H9 (cell line): ENCODE measurements at regions not wholly inside any gene's neighbourhood (a gene's known extent, or its start where the extent isn't known, plus 50 kb on each side); places are given as distances from the start of the nearest gene placed in this dataset.

Experiments
- DNase-seq: peaks from one replicate; pipeline ENCODE4 v3.0.0-alpha.2; 2017
- H2AFZ ChIP-seq: one replicate; pipeline ENCODE4 v1.6.1; 2013; ENCODE audit warnings: mild to moderate bottlenecking, low read length, control low read depth, moderate library complexity
- H2AK5ac ChIP-seq: 2 replicates; pipeline ENCODE4 v1.6.1; 2013; ENCODE audit warnings: low read length, control low read depth, mixed read lengths; ENCODE audit not compliant: insufficient read length
- H2BK120ac ChIP-seq: one replicate; pipeline ENCODE4 v1.6.1; 2013; ENCODE audit warnings: low read depth, mild to moderate bottlenecking, low read length, control low read depth, inconsistent platforms; ENCODE audit not compliant: poor library complexity, severe bottlenecking
- H2BK12ac ChIP-seq: 2 replicates; pipeline ENCODE4 v1.6.1; 2013; ENCODE audit warnings: low read length, control low read depth, mixed read lengths, low read depth; ENCODE audit not compliant: insufficient read length
- H2BK15ac ChIP-seq: 2 replicates; pipeline ENCODE4 v1.6.1; 2013; ENCODE audit warnings: low read depth, low read length, control low read depth
- H2BK20ac ChIP-seq: one replicate; pipeline ENCODE4 v1.6.1; 2013; ENCODE audit warnings: low read depth, mild to moderate bottlenecking, low read length, control low read depth, inconsistent platforms; ENCODE audit not compliant: poor library complexity, severe bottlenecking
- H2BK5ac ChIP-seq: 2 replicates; pipeline ENCODE4 v1.6.1; 2013; ENCODE audit warnings: low read length, control low read depth, mixed read lengths; ENCODE audit not compliant: insufficient read length
- H3K14ac ChIP-seq: 2 replicates; pipeline ENCODE4 v1.6.1; 2013; ENCODE audit warnings: low read length, control low read depth; ENCODE audit not compliant: insufficient read depth
- H3K18ac ChIP-seq: 2 replicates; pipeline ENCODE4 v1.6.1; 2013; ENCODE audit warnings: low read depth, mild to moderate bottlenecking, mixed read lengths, low read length, control low read depth; ENCODE audit not compliant: insufficient read length
- H3K23ac ChIP-seq: 2 replicates; pipeline ENCODE4 v1.6.1; 2013; ENCODE audit warnings: low read length, control low read depth, mixed read lengths, low read depth; ENCODE audit not compliant: insufficient read length
- H3K23me2 ChIP-seq: 2 replicates; pipeline ENCODE4 v1.6.1; 2013; ENCODE audit warnings: low read depth, mild to moderate bottlenecking, mixed read lengths, low read length, control low read depth; ENCODE audit not compliant: insufficient read length, poor library complexity, severe bottlenecking
- H3K27ac ChIP-seq: 2 replicates; pipeline ENCODE4 v1.5.1; 2013; ENCODE audit warnings: low read length, control low read depth, mixed read lengths, low read depth; ENCODE audit not compliant: insufficient read length
- H3K27me3 ChIP-seq: 2 replicates; pipeline ENCODE4 v1.6.1; 2013; ENCODE audit warnings: low read length, control low read depth, inconsistent platforms; ENCODE audit not compliant: insufficient read depth
- H3K4ac ChIP-seq: 2 replicates; pipeline ENCODE4 v1.6.1; 2013; ENCODE audit warnings: low read depth, mild to moderate bottlenecking, control low read depth, inconsistent platforms, low read length, moderate library complexity
- H3K4me1 ChIP-seq: 2 replicates; pipeline ENCODE4 v1.6.1; 2013; ENCODE audit warnings: low read length, control low read depth, inconsistent platforms; ENCODE audit not compliant: insufficient read depth
- H3K4me2 ChIP-seq: 2 replicates; pipeline ENCODE4 v1.6.1; 2013; ENCODE audit warnings: low read length, control low read depth, mixed read lengths; ENCODE audit not compliant: insufficient read length, insufficient read depth
- H3K56ac ChIP-seq: 2 replicates; pipeline ENCODE4 v1.6.1; 2013; ENCODE audit warnings: low read depth, mild to moderate bottlenecking, mixed read lengths, low read length, control low read depth; ENCODE audit not compliant: insufficient read length
- H3K79me1 ChIP-seq: 2 replicates; pipeline ENCODE4 v1.6.1; 2013; ENCODE audit warnings: low read depth, mild to moderate bottlenecking, moderate library complexity, low read length, control low read depth, inconsistent platforms; ENCODE audit not compliant: insufficient read depth, poor library complexity, severe bottlenecking
- H3K79me2 ChIP-seq: 2 replicates; pipeline ENCODE4 v1.6.1; 2013; ENCODE audit warnings: low read length, control low read depth, inconsistent platforms; ENCODE audit not compliant: insufficient read depth
- H3K9ac ChIP-seq: 2 replicates; pipeline ENCODE4 v1.6.1; 2013; ENCODE audit warnings: low read length, control low read depth, mixed read lengths; ENCODE audit not compliant: insufficient read length; ENCODE audit errors: extremely low read depth
- H3K9me3 ChIP-seq: one replicate; pipeline ENCODE4 v1.6.1; 2013; ENCODE audit warnings: low read depth, low read length, inconsistent platforms; ENCODE audit not compliant: control insufficient read depth
- H3T11ph ChIP-seq: one replicate; pipeline ENCODE4 v1.6.1; 2013; ENCODE audit warnings: mild to moderate bottlenecking, low read length, control low read depth, inconsistent platforms
- H4K20me1 ChIP-seq: one replicate; pipeline ENCODE4 v1.6.1; 2013; ENCODE audit not compliant: control insufficient read depth, insufficient read length, insufficient read depth
- H4K5ac ChIP-seq: 2 replicates; pipeline ENCODE4 v1.6.1; 2013; ENCODE audit warnings: low read depth, mild to moderate bottlenecking, mixed read lengths, low read length, control low read depth; ENCODE audit not compliant: insufficient read length
- H4K8ac ChIP-seq: replicated peaks from 2 replicates; pipeline ENCODE4 v1.6.1; 2013; ENCODE audit warnings: low read length, control low read depth, mixed read lengths, low read depth; ENCODE audit not compliant: insufficient read length
- H4K91ac ChIP-seq: 2 replicates; pipeline ENCODE4 v1.6.1; 2013; ENCODE audit warnings: low read depth, mild to moderate bottlenecking, moderate library complexity, mixed read lengths, low read length, control low read depth; ENCODE audit not compliant: insufficient read length
- H3K27ac Mint-ChIP-seq, 3 experiments: 2 replicates in 2 of 3; 3 replicates in 1 of 3; pipeline ENCODE4 v1.8.0; 2020 to 2021; ENCODE audit warnings: mixed read lengths in 3 of 3, mild to moderate bottlenecking in 1 of 3, moderate library complexity in 1 of 3
- H3K27me3 Mint-ChIP-seq: 2 replicates; pipeline ENCODE4 v1.8.0; 2021; ENCODE audit warnings: low read depth, mild to moderate bottlenecking, moderate library complexity, mixed read lengths
- H3K36me3 Mint-ChIP-seq, 3 experiments: 2 replicates in 2 of 3; 3 replicates in 1 of 3; pipeline ENCODE4 v1.8.0; 2020 to 2021; ENCODE audit warnings: low read depth in 3 of 3, mixed read lengths in 3 of 3; ENCODE audit not compliant: insufficient read depth in 1 of 3
- H3K4me1 Mint-ChIP-seq, 2 experiments: 2 replicates each; pipeline ENCODE4 v1.8.0; 2020; ENCODE audit warnings: mixed read lengths in 2 of 2
- H3K4me3 Mint-ChIP-seq, 2 experiments: 2 replicates in 1 of 2; 3 replicates in 1 of 2; pipeline ENCODE4 v1.8.0; 2020 to 2021; ENCODE audit warnings: mild to moderate bottlenecking in 2 of 2, mixed read lengths in 2 of 2, moderate library complexity in 1 of 2
- H3K9me3 Mint-ChIP-seq, 2 experiments: 2 replicates in 1 of 2; 3 replicates in 1 of 2; pipeline ENCODE4 v1.8.0; 2020; ENCODE audit warnings: mild to moderate bottlenecking in 2 of 2, mixed read lengths in 2 of 2, moderate library complexity in 1 of 2
- CTCF ChIP-seq: fragments of 200-600 bp; sonication (generic); conservative IDR thresholded peaks from 3 replicates; pipeline ENCODE4 v1.8.0; 2021; ENCODE audit warnings: antibody characterized with exemption, mild to moderate bottlenecking
- WGBS: extraction: QIAGEN DNeasy Blood & Tissue Kit; methylation state at CpG from one replicate; pipeline ENCODE4 v1.1.7; 2013; ENCODE audit warnings: missing lambda C conversion rate, low lambda C conversion rate, mixed read lengths; ENCODE audit not compliant: insufficient read length; ENCODE audit errors: extremely low coverage; 5-methylcytosine and 5-hydroxymethylcytosine counted together

- Mint-ChIP-seq H3K36me3 (no peaks in the 10 kb centered on the region), H3K9me3 (no peaks in the 10 kb centered on the region)
- no peak overlapping the region for H3K18ac ChIP-seq
Measured at GRCh38 chr7:125084196-125084595, 154.6 kb upstream of the POT1 start.

More at GRCh38 chr7:125084196-125084595, 154.6 kb upstream of the POT1 start:
- Histone ChIP-seq H3K79me1 (no peaks in the 10 kb centered on the region), H3K23ac (no peak overlapping the region), H3K9me3 (no peaks in the 10 kb centered on the region), H2BK20ac (no peak overlapping the region), H3K79me2 (no peaks in the 10 kb centered on the region), H4K91ac (no peak overlapping the region), H3K9ac (no peak overlapping the region), H3K27me3 (no peaks in the 10 kb centered on the region), H3K27ac (no peak overlapping the region), H2BK12ac (no peak overlapping the region), H2AFZ (no peak overlapping the region), H3K14ac (no peak overlapping the region), H3T11ph (no peak overlapping the region), H4K5ac (no peak overlapping the region), H4K8ac (no peak overlapping the region), H2BK120ac (no peak overlapping the region), H4K20me1 (no peaks in the 10 kb centered on the region), H2BK15ac (no peak overlapping the region), H3K4me2 (no peak overlapping the region), H2AK5ac (no peak overlapping the region), H3K4me1 (no peaks in the 10 kb centered on the region), H3K23me2 (no peaks in the 10 kb centered on the region), H3K4ac (no peak overlapping the region), H2BK5ac (no peak overlapping the region), H3K56ac (no peak overlapping the region)
- Mint-ChIP-seq H3K27ac (no peak overlapping the region), H3K27me3 (no peaks in the 10 kb centered on the region), H3K4me3 (no peak overlapping the region), H3K4me1 (0 out of 4 replicates have a peak, but pooled peaks cover 0 to 4% of the 10 kb centered on the region in 2 experiments)
- no peak for TF ChIP-seq CTCF
- WGBS = no CpG with 5 or more reads among the region's 1 CpG
- no peak for DNase-seq
